ENCODE measurements at regions not wholly inside any gene's neighbourhood (a gene's known extent, or its start where the extent isn't known, plus 50 kb on each side); places are given as distances from the start of the nearest gene placed in this dataset.

GRCh38 chr2:220147161-220148038, 520.0 kb downstream of the SLC4A3 start:
- TF ChIP-seq EZH2 (IDR thresholded peaks at IDR 0.05; ENCODE audit: insufficient read depth, poor library complexity, severe bottlenecking) = no peak
- no peak for TF ChIP-seq EZH2phosphoT487 (IDR thresholded peaks at IDR 0.05; ENCODE audit: insufficient read depth, low read depth)
